Colonic mucosa (tissue), 4 donors: ENCODE measurements at regions not wholly inside any gene's neighbourhood (a gene's known extent, or its start where the extent isn't known, plus 50 kb on each side); places are given as distances from the start of the nearest gene placed in this dataset.
"Not testable (repeated sequence)": the region's sequence is repeated elsewhere in the genome, so short reads cannot be mapped to it uniquely, and the experiment has no call there.

Source experiments
- DNase-seq: peaks from one replicate; pipeline ENCODE4 v3.0.0-alpha.2; 2020
- H3K27ac ChIP-seq: fragments of 200-600 bp; one replicate; pipeline ENCODE4 v1.8.0; 2021
- H3K27me3 ChIP-seq: fragments of 200-600 bp; one replicate; pipeline ENCODE4 v1.8.0; 2021
- H3K36me3 ChIP-seq: fragments of 200-600 bp; one replicate; pipeline ENCODE4 v1.8.0; 2021
- H3K4me1 ChIP-seq: fragments of 200-600 bp; one replicate; pipeline ENCODE4 v1.8.0; 2021; ENCODE audit warnings: mild to moderate bottlenecking
- H3K4me3 ChIP-seq: fragments of 200-600 bp; one replicate; pipeline ENCODE4 v1.8.0; 2021
- H3K9ac ChIP-seq, 2 donors: one replicate each; pipeline ENCODE4 v1.7.0; 2013; ENCODE audit warnings: control low read depth in 2 of 2, low read depth in 2 of 2, low read length in 2 of 2
- H3K9me3 ChIP-seq: fragments of 200-600 bp; one replicate; pipeline ENCODE4 v1.8.0; 2021
- intact Hi-C: fragments of 100-400 bp; cut with DNase I; formaldehyde crosslinking; loops from one replicate; pipeline ENCODE4 v1.14.1; 2022
- TF ChIP-seq, protein P1 (sequence below): fragments of 200-600 bp; IDR thresholded peaks from one replicate; pipeline ENCODE4 v1.8.0; 2022; ENCODE audit warnings: antibody characterized with exemption, mild to moderate bottlenecking
- donor health status: healthy.
- donor health status: DM: no; HTN: no; CAD: no.
- donor health status: DM: no; HTN: no; CAD: no.

- intact Hi-C loops = no loop called here
Measured at GRCh38 chr5:155140646-155141045, 127.1 kb downstream of the KIF4B start.

GRCh38 chr5:155144956-155145355 lies 131.4 kb downstream of the KIF4B start:
- Histone ChIP-seq H3K4me1 (no peaks in the 10 kb centered on the region), H3K9me3 (no peaks in the 10 kb centered on the region)

More at GRCh38 chr5:155140646-155141045, 127.1 kb downstream of the KIF4B start:
- Histone ChIP-seq H3K27ac (no peak overlapping the region), H3K4me3 (no peak overlapping the region), H3K9ac (no peak overlapping the region), H3K4me1 (no peaks in the 10 kb centered on the region), H3K36me3 (no peaks in the 10 kb centered on the region), H3K9me3 (no peaks in the 10 kb centered on the region), H3K27me3 (no peaks in the 10 kb centered on the region)
- TF ChIP-seq, protein P1, sequence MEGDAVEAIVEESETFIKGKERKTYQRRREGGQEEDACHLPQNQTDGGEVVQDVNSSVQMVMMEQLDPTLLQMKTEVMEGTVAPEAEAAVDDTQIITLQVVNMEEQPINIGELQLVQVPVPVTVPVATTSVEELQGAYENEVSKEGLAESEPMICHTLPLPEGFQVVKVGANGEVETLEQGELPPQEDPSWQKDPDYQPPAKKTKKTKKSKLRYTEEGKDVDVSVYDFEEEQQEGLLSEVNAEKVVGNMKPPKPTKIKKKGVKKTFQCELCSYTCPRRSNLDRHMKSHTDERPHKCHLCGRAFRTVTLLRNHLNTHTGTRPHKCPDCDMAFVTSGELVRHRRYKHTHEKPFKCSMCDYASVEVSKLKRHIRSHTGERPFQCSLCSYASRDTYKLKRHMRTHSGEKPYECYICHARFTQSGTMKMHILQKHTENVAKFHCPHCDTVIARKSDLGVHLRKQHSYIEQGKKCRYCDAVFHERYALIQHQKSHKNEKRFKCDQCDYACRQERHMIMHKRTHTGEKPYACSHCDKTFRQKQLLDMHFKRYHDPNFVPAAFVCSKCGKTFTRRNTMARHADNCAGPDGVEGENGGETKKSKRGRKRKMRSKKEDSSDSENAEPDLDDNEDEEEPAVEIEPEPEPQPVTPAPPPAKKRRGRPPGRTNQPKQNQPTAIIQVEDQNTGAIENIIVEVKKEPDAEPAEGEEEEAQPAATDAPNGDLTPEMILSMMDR = no peak
- DNase-seq = no peak

DNA sequence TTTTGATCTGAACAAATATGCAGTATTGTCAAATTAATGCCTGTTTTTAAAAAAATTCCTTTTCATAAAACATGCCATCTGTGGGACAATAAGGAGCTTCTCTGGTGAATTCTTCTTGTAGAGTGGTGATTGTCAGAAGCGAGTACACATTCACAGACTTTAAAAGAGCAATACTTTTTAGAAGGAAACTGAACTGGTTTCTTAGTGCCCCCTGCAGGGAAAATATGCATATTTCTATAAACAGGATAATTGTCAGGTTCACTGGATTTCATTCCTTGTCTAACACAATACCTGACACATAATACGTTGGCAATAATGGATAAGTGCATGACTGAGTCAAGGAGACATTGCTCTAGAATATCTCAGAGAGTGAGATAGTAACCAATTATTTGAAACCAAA lies 133.7 kb downstream of the KIF4B start:
- Histone ChIP-seq H3K27me3 (no peaks in the 10 kb centered on the region), H3K36me3 (no peaks in the 10 kb centered on the region), H3K4me1 (no peaks in the 10 kb centered on the region), H3K9ac (no peak overlapping the region), H3K27ac (no peak overlapping the region), H3K4me3 (no peak overlapping the region), H3K9me3 (no peaks in the 10 kb centered on the region)
- TF ChIP-seq, protein P1 = no peak
- intact Hi-C loops = no loop called here
- DNase-seq = no peak

More at GRCh38 chr5:155144956-155145355, 131.4 kb downstream of the KIF4B start:
- TF ChIP-seq, protein P1 = no peak
- Histone ChIP-seq H3K36me3 (no peaks in the 10 kb centered on the region), H3K27ac (no peak overlapping the region), H3K4me3 (no peak overlapping the region), H3K9ac (no peak overlapping the region), H3K27me3 (no peaks in the 10 kb centered on the region)
- intact Hi-C loops = no loop called here
- DNase-seq = no peak

- Histone ChIP-seq H3K4me3 (no peak overlapping the region), H3K27me3 (no peaks in the 10 kb centered on the region), H3K4me1 (no peaks in the 10 kb centered on the region), H3K9ac (no peak overlapping the region), H3K36me3 (no peaks in the 10 kb centered on the region), H3K27ac (no peak overlapping the region), H3K9me3 (no peaks in the 10 kb centered on the region)
- TF ChIP-seq, protein P1 = no peak
- DNase-seq = no peak
- intact Hi-C loops = no loop called here
Measured at GRCh38 chr5:155148694-155149093, 135.1 kb downstream of the KIF4B start.

DNA sequence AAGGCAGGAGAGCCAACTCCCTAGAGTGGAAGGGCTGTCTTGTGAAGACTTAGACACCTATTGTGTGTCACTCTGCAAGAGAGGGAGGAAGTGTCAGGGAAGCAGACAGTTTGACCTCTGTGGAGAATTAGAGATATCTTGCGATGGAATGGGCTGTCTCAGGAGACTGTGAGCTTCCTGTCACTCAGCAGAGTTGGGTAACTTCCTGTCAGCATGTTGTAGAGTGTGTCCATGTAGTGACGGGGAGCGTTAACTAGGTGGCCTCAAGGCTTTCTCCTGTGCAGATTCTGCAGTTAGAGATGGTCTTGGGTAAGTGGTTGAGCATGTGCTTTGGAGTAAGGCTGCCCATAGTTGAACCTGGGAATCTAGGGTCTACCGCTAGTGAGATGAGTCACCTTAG lies 136.5 kb downstream of the KIF4B start:
- Histone ChIP-seq H3K36me3 (no peaks in the 10 kb centered on the region), H3K27ac (no peak overlapping the region), H3K4me1 (no peaks in the 10 kb centered on the region), H3K9me3 (no peaks in the 10 kb centered on the region), H3K9ac (no peak overlapping the region), H3K4me3 (no peak overlapping the region), H3K27me3 (no peaks in the 10 kb centered on the region)
- intact Hi-C loops = no loop called here
- TF ChIP-seq, protein P1 = no peak
- no peak for DNase-seq

- DNase-seq = no peak
- TF ChIP-seq, protein P1 = no peak
- H3K27ac ChIP-seq = no peak overlapping the region
- intact Hi-C loops = no loop called here
- no peaks in the 10 kb centered on the region for H3K9me3 ChIP-seq
- H3K4me3 ChIP-seq = no peak overlapping the region
- no peaks in the 10 kb centered on the region for H3K27me3 ChIP-seq
- H3K36me3 ChIP-seq = no peaks in the 10 kb centered on the region
- no peaks in the 10 kb centered on the region for H3K4me1 ChIP-seq
- no peak overlapping the region for H3K9ac ChIP-seq
Measured at GRCh38 chr5:155154973-155155372, 141.4 kb downstream of the KIF4B start.

DNA sequence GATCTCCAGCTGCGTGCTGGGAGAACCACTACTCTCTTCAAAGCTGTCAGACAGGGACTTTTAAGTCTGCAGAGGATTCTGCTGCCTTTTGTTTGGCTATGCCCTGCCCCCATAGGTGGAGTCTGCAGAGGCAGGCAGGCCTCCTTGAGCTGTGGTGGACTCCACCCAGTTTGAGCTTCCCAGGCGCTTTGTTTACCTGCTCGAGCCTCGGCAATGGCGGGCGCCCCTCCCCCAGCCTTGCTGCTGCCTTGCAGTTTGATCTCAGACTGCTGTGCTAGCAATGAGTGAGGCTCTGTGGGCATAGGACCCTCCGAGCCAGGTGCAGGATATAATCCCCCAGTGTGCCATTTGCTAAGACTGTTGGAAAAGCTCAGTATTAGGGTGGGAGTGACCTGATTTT lies 149.5 kb downstream of the KIF4B start:
- H3K9me3 ChIP-seq, intact Hi-C loops, H3K4me1 ChIP-seq, H3K4me3 ChIP-seq, H3K27me3 ChIP-seq, H3K9ac ChIP-seq, H3K36me3 ChIP-seq, H3K27ac ChIP-seq, DNase-seq: not testable (repeated sequence)
